ENCODE measurements at regions not wholly inside any gene's neighbourhood (a gene's known extent, or its start where the extent isn't known, plus 50 kb on each side); places are given as distances from the start of the nearest gene placed in this dataset.

DNA sequence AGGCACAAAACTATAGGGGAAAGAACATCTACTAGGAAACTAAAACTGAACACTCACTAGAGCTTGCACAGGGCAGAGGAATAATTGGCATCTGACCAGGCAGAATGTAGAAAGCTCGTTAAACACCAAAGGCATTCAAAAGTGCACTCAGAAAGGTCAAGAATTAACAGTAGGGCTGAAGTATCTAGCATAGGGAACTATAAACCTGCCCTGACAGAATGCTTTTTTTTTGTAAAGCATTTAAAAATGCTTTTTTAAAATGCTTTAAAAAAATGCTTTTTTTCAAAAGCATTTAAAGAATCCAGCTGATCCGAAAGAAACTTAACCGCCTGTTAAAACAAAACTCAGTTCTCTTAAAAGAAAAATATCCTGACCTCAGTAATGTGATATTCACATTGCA, 74.6 kb upstream of the EGFR start:
- Histone ChIP-seq H3K36me3 (ENCODE audit: insufficient read depth) (no peaks in the 10 kb centered on the region), H3K4me2 (no peak overlapping the region), H3K4me1 (ENCODE audit: insufficient read depth) (no peaks in the 10 kb centered on the region), H2AFZ (no peak overlapping the region), H3K27ac (ENCODE audit: low read depth) (no peak overlapping the region), H3K27me3 (ENCODE audit: insufficient read depth) (no peaks in the 10 kb centered on the region), H3F3A (replicated peaks; ENCODE audit: low read depth) (no peaks in the 10 kb centered on the region), H3K4me3 (no peak overlapping the region), H3K9me2 (ENCODE audit: insufficient read depth) (0 out of 2 replicates have a peak, but pooled peaks cover under 1% of the 10 kb centered on the region), H4K20me1 (replicated peaks; ENCODE audit: insufficient read depth) (no peaks in the 10 kb centered on the region), H3K79me2 (replicated peaks; ENCODE audit: insufficient read depth) (no peaks in the 10 kb centered on the region)
- Mint-ChIP-seq H3K4me3 (no peak overlapping the region), H3K9me3 (no peaks in the 10 kb centered on the region), H3K27ac (no peak overlapping the region), H3K36me3 (ENCODE audit: low read depth) (no peaks in the 10 kb centered on the region), H3K27me3 (ENCODE audit: insufficient read depth, low read depth, poor library complexity) (peaks cover 2% of the 10 kb centered on the region), H3K4me1 (no peaks in the 10 kb centered on the region)
- no peak for DNase-seq (ENCODE audit: low spot score)
- ATAC-seq, result no peak
- TF ChIP-seq NANOG (IDR thresholded peaks at IDR 0.05; ENCODE audit: borderline replicate concordance) (no peak), EZH2 (IDR thresholded peaks at IDR 0.05; ENCODE audit: low read depth, unreplicated experiment) (no peak), CREB1 (CRISPR knock-in tag; IDR thresholded peaks at IDR 0.05; ENCODE audit: low read depth) (no peak), EZH2phosphoT487 (IDR thresholded peaks at IDR 0.05; ENCODE audit: unreplicated experiment) (no peak), STAT1 (IDR thresholded peaks at IDR 0.05; ENCODE audit: unreplicated experiment) (no peak), ZNF114 (CRISPR knock-in tag; IDR thresholded peaks at IDR 0.05) (no peak), JUNB (IDR thresholded peaks at IDR 0.05; ENCODE audit: unreplicated experiment) (no peak)

DNA sequence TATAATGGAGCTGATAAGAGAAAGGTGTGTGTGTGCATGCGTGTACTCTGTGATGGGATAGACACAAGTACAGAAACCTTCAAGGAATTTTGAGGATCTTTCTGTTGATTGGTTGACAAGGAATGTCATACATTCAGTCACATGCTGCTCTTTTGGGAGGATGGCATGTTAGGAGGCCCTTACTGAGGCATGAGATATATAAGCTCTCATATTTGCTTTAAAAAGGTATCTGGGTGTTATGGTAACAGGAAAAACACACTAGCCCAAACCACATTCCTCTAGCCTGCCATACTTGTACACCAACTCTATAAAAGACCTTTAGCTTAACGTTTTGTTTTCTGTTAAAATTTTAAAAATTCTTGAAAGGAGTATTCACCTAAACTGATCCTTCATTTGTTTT, 72.5 kb upstream of the EGFR start:
- H3K79me2 ChIP-seq (replicated peaks; ENCODE audit: insufficient read depth), result no peaks in the 10 kb centered on the region
- H2AFZ ChIP-seq, result no peak overlapping the region
- no peak overlapping the region for H3K4me3 ChIP-seq
- DNase-seq (ENCODE audit: low spot score) (no peak), ATAC-seq (no peak)
- no peaks in the 10 kb centered on the region for H3K4me1 Mint-ChIP-seq
- no peaks in the 10 kb centered on the region for H4K20me1 ChIP-seq (replicated peaks; ENCODE audit: insufficient read depth)
- no peaks in the 10 kb centered on the region for H3F3A ChIP-seq (replicated peaks; ENCODE audit: low read depth)
- 0 out of 2 replicates have a peak, but pooled peaks cover 6% of the 10 kb centered on the region for H3K9me2 ChIP-seq (ENCODE audit: insufficient read depth)
- no peak overlapping the region for H3K27ac ChIP-seq (ENCODE audit: low read depth)
- no peak overlapping the region for H3K4me2 ChIP-seq
- H3K36me3 Mint-ChIP-seq (ENCODE audit: low read depth), result no peaks in the 10 kb centered on the region
- no peaks in the 10 kb centered on the region for H3K27me3 ChIP-seq (ENCODE audit: insufficient read depth)
- no peaks in the 10 kb centered on the region for H3K36me3 ChIP-seq (ENCODE audit: insufficient read depth)
- no peaks in the 10 kb centered on the region for H3K4me1 ChIP-seq (ENCODE audit: insufficient read depth)
- H3K27me3 Mint-ChIP-seq (ENCODE audit: insufficient read depth, low read depth, poor library complexity), result peaks cover 1% of the 10 kb centered on the region
- H3K9me3 Mint-ChIP-seq, result peaks cover 4% of the 10 kb centered on the region; the same call in 2 of the 3 replicates
- no peak overlapping the region for H3K4me3 Mint-ChIP-seq
- H3K27ac Mint-ChIP-seq, result no peak overlapping the region
- TF ChIP-seq STAT1 (IDR thresholded peaks at IDR 0.05; ENCODE audit: unreplicated experiment), result no peak
- TF ChIP-seq, protein P1, sequence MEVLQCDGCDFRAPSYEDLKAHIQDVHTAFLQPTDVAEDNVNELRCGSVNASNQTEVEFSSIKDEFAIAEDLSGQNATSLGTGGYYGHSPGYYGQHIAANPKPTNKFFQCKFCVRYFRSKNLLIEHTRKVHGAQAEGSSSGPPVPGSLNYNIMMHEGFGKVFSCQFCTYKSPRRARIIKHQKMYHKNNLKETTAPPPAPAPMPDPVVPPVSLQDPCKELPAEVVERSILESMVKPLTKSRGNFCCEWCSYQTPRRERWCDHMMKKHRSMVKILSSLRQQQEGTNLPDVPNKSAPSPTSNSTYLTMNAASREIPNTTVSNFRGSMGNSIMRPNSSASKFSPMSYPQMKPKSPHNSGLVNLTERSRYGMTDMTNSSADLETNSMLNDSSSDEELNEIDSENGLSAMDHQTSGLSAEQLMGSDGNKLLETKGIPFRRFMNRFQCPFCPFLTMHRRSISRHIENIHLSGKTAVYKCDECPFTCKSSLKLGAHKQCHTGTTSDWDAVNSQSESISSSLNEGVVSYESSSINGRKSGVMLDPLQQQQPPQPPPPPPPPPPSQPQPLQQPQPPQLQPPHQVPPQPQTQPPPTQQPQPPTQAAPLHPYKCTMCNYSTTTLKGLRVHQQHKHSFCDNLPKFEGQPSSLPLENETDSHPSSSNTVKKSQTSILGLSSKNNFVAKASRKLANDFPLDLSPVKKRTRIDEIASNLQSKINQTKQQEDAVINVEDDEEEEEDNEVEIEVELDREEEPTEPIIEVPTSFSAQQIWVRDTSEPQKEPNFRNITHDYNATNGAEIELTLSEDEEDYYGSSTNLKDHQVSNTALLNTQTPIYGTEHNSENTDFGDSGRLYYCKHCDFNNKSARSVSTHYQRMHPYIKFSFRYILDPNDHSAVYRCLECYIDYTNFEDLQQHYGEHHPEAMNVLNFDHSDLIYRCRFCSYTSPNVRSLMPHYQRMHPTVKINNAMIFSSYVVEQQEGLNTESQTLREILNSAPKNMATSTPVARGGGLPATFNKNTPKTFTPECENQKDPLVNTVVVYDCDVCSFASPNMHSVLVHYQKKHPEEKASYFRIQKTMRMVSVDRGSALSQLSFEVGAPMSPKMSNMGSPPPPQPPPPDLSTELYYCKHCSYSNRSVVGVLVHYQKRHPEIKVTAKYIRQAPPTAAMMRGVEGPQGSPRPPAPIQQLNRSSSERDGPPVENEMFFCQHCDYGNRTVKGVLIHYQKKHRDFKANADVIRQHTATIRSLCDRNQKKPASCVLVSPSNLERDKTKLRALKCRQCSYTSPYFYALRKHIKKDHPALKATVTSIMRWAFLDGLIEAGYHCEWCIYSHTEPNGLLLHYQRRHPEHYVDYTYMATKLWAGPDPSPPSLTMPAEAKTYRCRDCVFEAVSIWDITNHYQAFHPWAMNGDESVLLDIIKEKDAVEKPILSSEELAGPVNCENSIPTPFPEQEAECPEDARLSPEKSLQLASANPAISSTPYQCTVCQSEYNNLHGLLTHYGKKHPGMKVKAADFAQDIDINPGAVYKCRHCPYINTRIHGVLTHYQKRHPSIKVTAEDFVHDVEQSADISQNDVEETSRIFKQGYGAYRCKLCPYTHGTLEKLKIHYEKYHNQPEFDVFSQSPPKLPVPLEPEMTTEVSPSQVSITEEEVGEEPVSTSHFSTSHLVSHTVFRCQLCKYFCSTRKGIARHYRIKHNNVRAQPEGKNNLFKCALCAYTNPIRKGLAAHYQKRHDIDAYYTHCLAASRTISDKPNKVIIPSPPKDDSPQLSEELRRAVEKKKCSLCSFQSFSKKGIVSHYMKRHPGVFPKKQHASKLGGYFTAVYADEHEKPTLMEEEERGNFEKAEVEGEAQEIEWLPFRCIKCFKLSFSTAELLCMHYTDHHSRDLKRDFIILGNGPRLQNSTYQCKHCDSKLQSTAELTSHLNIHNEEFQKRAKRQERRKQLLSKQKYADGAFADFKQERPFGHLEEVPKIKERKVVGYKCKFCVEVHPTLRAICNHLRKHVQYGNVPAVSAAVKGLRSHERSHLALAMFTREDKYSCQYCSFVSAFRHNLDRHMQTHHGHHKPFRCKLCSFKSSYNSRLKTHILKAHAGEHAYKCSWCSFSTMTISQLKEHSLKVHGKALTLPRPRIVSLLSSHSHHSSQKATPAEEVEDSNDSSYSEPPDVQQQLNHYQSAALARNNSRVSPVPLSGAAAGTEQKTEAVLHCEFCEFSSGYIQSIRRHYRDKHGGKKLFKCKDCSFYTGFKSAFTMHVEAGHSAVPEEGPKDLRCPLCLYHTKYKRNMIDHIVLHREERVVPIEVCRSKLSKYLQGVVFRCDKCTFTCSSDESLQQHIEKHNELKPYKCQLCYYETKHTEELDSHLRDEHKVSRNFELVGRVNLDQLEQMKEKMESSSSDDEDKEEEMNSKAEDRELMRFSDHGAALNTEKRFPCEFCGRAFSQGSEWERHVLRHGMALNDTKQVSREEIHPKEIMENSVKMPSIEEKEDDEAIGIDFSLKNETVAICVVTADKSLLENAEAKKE (CRISPR knock-in tag; IDR thresholded peaks at IDR 0.05), result no peak
- TF ChIP-seq ZNF331 (CRISPR knock-in tag; IDR thresholded peaks at IDR 0.05; ENCODE audit: low read depth), result no peak
- no peak for TF ChIP-seq POLR2AphosphoS5 (IDR thresholded peaks at IDR 0.05; ENCODE audit: low read depth)
- TF ChIP-seq, protein P2, sequence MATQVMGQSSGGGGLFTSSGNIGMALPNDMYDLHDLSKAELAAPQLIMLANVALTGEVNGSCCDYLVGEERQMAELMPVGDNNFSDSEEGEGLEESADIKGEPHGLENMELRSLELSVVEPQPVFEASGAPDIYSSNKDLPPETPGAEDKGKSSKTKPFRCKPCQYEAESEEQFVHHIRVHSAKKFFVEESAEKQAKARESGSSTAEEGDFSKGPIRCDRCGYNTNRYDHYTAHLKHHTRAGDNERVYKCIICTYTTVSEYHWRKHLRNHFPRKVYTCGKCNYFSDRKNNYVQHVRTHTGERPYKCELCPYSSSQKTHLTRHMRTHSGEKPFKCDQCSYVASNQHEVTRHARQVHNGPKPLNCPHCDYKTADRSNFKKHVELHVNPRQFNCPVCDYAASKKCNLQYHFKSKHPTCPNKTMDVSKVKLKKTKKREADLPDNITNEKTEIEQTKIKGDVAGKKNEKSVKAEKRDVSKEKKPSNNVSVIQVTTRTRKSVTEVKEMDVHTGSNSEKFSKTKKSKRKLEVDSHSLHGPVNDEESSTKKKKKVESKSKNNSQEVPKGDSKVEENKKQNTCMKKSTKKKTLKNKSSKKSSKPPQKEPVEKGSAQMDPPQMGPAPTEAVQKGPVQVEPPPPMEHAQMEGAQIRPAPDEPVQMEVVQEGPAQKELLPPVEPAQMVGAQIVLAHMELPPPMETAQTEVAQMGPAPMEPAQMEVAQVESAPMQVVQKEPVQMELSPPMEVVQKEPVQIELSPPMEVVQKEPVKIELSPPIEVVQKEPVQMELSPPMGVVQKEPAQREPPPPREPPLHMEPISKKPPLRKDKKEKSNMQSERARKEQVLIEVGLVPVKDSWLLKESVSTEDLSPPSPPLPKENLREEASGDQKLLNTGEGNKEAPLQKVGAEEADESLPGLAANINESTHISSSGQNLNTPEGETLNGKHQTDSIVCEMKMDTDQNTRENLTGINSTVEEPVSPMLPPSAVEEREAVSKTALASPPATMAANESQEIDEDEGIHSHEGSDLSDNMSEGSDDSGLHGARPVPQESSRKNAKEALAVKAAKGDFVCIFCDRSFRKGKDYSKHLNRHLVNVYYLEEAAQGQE (IDR thresholded peaks at IDR 0.05; ENCODE audit: unreplicated experiment), result no peak
- TF ChIP-seq, protein P3, sequence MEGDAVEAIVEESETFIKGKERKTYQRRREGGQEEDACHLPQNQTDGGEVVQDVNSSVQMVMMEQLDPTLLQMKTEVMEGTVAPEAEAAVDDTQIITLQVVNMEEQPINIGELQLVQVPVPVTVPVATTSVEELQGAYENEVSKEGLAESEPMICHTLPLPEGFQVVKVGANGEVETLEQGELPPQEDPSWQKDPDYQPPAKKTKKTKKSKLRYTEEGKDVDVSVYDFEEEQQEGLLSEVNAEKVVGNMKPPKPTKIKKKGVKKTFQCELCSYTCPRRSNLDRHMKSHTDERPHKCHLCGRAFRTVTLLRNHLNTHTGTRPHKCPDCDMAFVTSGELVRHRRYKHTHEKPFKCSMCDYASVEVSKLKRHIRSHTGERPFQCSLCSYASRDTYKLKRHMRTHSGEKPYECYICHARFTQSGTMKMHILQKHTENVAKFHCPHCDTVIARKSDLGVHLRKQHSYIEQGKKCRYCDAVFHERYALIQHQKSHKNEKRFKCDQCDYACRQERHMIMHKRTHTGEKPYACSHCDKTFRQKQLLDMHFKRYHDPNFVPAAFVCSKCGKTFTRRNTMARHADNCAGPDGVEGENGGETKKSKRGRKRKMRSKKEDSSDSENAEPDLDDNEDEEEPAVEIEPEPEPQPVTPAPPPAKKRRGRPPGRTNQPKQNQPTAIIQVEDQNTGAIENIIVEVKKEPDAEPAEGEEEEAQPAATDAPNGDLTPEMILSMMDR (conservative IDR thresholded peaks at IDR 0.05; ENCODE audit: low read depth in 2 of 2), result no peak
- no peak for TF ChIP-seq NANOG (IDR thresholded peaks at IDR 0.05; ENCODE audit: borderline replicate concordance)

All from GM23338 (cell line).